ENCODE measurements at regions not wholly inside any gene's neighbourhood (a gene's known extent, or its start where the extent isn't known, plus 50 kb on each side); places are given as distances from the start of the nearest gene placed in this dataset.
"Not testable (repeated sequence)": the region's sequence is repeated elsewhere in the genome, so short reads cannot be mapped to it uniquely, and the experiment has no call there.

- no peak for DNase-seq
These were observed 72.6 kb upstream of the VWC2 start for GRCh38 chr7:49700841-49701240.

DNA sequence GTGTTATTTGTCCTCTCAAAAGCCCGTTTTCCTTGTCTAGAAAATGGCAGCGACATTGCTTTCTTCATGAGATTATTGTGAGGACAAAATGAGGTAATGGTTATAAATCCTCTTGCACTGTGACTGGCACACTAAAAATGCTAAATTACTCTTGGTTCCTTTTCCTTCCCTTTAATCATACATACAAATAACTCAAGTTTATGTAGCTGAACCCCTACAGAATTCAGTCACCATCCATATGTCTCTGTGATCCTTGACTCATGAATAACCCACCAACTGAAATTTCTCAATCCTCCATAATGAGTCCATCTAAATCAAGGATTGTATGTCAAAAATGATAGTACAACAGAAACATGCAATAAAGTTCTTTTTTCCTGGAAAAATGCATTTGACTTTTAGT, 71.3 kb upstream of the VWC2 start:
- DNase-seq, result no peak

- no peak for DNase-seq
These were observed 70.1 kb upstream of the VWC2 start for GRCh38 chr7:49703337-49703736.

DNA sequence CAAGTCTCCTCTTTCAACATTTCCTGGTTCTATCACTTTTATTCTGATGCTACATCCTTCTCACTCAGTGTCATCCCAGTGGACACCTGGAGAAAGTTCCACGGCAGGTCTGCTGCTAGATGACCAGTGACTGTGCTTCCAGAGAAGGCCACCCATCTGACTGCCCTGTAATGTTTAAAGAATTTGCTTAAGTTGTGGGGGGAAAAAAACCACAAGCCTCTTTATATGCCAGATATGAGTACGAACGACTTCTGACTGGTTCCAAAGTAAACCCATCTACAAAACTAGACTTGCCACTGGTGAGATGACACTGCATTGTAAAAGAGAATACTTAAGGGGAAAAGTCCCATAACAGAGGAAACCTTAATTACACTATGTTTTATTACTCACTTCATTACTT, 69.6 kb upstream of the VWC2 start:
- DNase-seq, result no peak

- no peak for DNase-seq
These were observed 67.3 kb upstream of the VWC2 start for GRCh38 chr7:49706106-49706505.

GRCh38 chr7:49707891-49708290, 65.5 kb upstream of the VWC2 start:
- DNase-seq, result no peak

DNA sequence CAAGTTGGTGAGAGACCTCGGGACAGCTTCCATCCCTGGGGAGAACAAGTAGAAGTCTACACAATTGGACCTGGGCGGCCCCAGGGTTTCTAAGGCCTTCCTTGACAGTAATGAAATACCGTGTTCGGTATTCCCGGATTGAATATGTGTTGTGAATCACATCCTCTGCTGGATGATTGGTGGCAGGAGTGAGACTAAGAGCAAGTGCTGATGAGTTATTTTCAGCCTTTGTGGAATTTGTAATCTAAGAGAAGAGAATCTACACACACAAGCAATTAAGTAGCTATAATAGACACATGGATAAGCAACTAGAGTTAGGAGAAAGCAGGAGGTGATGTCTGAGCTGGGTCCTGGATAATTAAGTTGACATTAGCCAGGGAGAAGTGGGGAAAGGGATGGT, 64.8 kb upstream of the VWC2 start:
- no peak for DNase-seq

DNA sequence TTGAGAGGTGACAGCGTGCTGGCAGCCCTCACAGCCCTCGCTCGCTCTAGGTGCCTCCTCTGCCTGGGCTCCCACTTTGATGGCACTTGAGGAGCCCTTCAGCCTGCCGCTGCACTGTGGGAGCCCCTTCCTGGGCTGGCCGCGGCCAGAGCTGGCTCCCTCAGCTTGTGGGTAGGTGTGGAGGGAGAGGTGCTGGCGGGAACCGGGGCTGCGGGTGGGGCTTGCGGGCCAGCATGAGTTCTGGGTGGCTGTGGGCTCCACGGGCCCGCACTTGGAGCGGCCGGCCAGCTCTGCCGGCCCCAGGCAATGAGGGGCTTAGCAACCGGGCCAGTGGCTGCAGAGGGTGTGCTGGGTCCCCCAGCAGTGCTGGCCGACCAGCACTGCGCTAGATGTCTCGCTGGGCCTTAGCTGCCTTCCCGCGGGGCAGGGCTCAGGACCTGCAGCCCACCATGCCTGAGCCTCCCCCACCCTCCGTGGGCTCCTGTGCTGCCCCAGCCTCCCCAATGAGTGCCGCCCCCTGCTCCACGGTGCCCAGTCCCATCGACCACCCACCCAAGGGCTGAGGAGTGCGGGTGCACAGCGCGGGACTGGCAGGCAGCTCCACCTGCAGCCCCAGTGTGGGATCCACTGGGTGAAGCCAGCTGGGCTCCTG, 62.2 kb upstream of the VWC2 start:
- DNase-seq, result not testable (repeated sequence)

DNA sequence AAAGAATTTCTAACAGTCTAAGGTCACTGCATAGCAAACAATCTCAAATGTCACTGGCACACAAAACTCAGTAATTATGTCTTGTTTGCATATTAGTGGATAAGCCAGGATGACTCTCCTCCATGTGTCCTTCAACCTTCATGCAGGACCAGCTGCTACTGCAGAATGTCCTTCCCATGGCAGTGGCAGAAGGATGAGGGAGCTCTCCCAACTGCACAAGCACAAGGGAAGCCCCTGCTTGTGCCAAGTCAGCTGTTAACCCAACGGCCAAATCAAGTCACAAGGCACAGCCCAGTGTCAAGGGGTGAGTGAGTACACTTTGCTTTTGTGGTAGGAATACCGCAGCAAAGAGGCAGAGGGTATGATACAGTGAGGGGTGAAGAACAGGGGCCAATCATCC, 59.3 kb upstream of the VWC2 start:
- no peak for DNase-seq

DNA sequence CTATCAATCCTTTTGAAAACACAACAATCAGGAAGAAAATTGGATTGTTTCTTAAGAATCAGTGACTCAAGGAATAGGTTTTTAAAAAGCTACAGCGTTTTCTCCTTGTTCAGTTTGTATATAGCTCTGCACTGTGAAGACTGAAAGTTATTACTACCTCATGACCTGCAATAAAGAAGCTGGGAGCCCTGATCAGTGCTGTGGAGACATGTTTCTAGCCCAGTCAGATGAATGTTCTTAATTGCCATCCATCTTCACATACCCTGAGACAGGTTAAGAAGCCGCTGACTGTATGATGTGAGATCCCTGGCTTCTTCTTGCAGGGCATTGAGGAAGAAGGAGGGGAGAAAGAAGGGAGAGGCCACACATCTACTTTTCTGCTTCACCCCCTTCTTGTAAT, 58.0 kb upstream of the VWC2 start:
- DNase-seq, result no peak

DNA sequence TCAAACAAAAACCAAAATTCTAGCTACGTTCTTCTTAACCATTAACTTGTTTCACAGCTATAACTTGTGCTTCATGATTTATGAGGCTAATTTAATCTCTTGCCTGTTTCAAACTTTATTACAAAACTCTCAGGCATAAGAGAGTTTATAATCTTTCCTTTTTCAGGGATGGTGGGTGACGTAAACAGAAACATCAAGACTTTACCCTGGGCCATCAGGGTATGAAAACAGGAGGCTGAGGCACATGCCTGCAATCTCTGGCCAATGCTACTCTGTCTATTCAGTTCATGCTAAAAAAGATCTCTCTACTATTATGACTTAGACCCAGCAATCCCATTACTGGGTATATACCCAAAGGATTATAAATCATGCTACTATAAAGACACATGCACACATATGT, 55.9 kb upstream of the VWC2 start:
- DNase-seq, result no peak

GRCh38 chr7:49718760-49719159, 54.7 kb upstream of the VWC2 start:
- DNase-seq, result no peak

DNA sequence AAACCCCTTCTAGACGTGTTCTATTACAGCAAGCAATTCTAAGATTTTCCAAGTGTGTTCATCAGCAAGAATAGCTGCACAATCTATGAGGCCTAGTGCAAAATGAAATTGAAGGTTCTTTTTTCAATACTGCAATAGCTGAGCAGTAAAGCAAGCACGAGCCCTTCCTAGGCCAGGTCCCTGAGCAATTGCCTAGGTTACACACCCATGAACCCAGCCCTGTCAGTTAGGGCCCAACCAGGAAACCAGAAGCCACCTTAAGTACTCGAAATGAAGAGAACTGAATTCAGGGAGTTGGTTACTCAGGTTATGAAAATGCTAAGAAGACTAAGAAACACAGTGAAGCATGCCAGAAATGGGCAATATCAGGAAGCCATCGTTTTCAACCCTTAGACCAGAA, 52.0 kb upstream of the VWC2 start:
- DNase-seq, result no peak
